Heart left ventricle (tissue), 13 donors: ENCODE measurements at regions not wholly inside any gene's neighbourhood (a gene's known extent, or its start where the extent isn't known, plus 50 kb on each side); places are given as distances from the start of the nearest gene placed in this dataset.

Source experiments
- POLR2A ChIP-seq, 2 donors: fragments of 450-650 bp; IDR thresholded peaks; one replicate each; pipeline ENCODE4 v1.6.1; 2017; ENCODE audit warnings: antibody characterized with exemption in 2 of 2, mild to moderate bottlenecking in 2 of 2, moderate library complexity in 2 of 2
- TF ChIP-seq, protein P1 (sequence below), 12 donors: fragments of 200-600 bp; sonication (generic) in 4 of 12; IDR thresholded peaks; one replicate each; pipeline versions ENCODE4 v1.5.0 to v1.8.0; 2018 to 2022; ENCODE audit warnings: antibody characterized with exemption in 12 of 12, mild to moderate bottlenecking in 5 of 12
- donor health status: ischemic (EF 13 %, LVEDD 7.1; RV severe dilation, severe dysfunction).
- donor health status: DM: no; HTN: yes; CAD: no.
- donor health status: DM: no; HTN: no; CAD: no.
- donor health status: ischemic (EF 25% LVEDD 6.9; RV normal size, moderate dysfunction).
- donor health status: ischemic (EF 25% LVEDD 5.7; RV mildly dilated, moderate dysfunction).
- donor health status: ischemic (EF 35%, LVEDD 5.7; RV mildly dilated, moderate dysfunction).
- donor health status: nonischemic (EF 11% LVEDD 7.7; RV severe dilation, severe dysfunction).
- donor health status: DM: yes; HTN: yes; CAD: no.
- donor health status: PGD.
- donor health status: ischemic (EF 29% LVEDD 5.4; RV normal size, mild dysfunction).
- donor health status: nonischemic (EF 23%, LVEDD 6.1; RV moderate dilation, normal function).

DNA sequence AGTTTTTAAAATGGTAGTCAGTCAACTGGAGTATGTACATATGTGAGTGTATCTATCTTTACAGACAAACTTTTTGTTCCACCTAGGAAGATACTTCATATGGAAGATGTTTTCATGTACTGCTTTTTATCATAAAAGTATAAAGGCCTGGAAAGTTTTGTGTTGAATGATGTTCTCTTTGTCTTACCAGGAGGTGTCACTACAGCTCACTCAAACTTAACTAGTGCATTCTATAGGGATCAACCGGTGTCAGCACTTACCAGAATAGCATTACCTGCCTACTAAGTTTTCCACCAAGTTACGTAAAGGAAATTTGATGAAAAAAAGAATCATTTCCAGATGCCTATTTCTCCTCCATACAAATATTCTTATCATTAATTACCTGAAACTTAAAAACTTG, 522.6 kb upstream of the SEMA6D start:
- TF ChIP-seq, protein P1, sequence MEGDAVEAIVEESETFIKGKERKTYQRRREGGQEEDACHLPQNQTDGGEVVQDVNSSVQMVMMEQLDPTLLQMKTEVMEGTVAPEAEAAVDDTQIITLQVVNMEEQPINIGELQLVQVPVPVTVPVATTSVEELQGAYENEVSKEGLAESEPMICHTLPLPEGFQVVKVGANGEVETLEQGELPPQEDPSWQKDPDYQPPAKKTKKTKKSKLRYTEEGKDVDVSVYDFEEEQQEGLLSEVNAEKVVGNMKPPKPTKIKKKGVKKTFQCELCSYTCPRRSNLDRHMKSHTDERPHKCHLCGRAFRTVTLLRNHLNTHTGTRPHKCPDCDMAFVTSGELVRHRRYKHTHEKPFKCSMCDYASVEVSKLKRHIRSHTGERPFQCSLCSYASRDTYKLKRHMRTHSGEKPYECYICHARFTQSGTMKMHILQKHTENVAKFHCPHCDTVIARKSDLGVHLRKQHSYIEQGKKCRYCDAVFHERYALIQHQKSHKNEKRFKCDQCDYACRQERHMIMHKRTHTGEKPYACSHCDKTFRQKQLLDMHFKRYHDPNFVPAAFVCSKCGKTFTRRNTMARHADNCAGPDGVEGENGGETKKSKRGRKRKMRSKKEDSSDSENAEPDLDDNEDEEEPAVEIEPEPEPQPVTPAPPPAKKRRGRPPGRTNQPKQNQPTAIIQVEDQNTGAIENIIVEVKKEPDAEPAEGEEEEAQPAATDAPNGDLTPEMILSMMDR (IDR thresholded peaks at IDR 0.05) = peak in 4 of 12 donors; percentile 7 to 33 (median 28)
- TF ChIP-seq POLR2A (IDR thresholded peaks at IDR 0.05) = no peak
